ENCODE measurements at regions not wholly inside any gene's neighbourhood (a gene's known extent, or its start where the extent isn't known, plus 50 kb on each side); places are given as distances from the start of the nearest gene placed in this dataset.

DNA sequence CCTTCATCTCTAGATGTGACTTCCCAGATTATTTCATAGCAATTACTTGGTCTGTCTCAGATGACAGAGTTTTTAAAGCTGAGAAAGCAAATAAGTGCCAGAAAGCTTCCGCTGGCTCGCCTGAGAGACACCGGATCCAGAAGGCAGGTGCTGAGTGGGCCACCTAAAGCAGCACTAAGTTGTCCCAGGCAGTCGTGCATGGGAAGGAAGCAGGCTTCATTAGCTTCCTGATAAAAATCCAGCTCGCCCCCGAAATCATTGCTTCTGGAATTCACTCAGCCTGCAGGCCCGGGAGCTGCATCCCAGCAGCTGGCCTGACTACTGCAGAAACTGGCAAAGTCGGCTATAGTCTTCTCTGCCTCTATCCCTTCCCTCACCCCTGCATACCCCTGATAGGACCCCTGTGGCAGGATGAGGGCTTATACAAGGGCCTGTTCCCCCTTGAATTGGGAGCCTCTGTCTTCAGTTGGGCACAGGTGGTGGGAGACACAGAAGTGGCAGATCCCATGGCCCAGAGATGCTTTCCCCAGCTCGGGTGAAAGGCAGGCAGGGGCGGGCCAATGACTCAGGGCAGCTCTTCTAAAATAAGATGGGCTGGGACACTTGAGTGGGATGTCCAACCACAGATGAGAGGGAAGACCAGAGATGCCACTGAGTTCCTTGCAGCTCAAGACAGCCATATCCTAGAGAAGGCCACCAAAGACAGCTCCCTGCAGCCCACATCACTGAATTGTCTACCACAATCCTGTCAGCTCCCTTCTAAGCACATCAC is 262.4 kb upstream of the PKDCC start:
- H3K4me1 ChIP-seq, result no peaks in the 10 kb centered on the region
- H3K4me3 ChIP-seq, result no peak overlapping the region
- DNase-seq (ENCODE audit: low read depth in 1 of 2, low spot score in 1 of 2) (no peak), ATAC-seq (no peak), FAIRE-seq (no peak)
- TF ChIP-seq ESRRA (IDR thresholded peaks at IDR 0.05; ENCODE audit: borderline replicate concordance, low read length), result no peak
- no peak for TF ChIP-seq CHD4 (IDR thresholded peaks at IDR 0.05; ENCODE audit: borderline replicate concordance)
- no peak for TF ChIP-seq SREBF2 (IDR thresholded peaks at IDR 0.05)
- TF ChIP-seq MAFK (IDR thresholded peaks at IDR 0.05; ENCODE audit: partially characterized antibody), result no peak
- no peak for TF ChIP-seq CEBPB (IDR thresholded peaks at IDR 0.05)
- no peak for TF ChIP-seq FOXS1 (CRISPR knock-in tag; IDR thresholded peaks at IDR 0.05)
- no peak for TF ChIP-seq CHD2 (IDR thresholded peaks at IDR 0.05; ENCODE audit: low read length, partially characterized antibody)
- no peak for TF ChIP-seq KDM5A (IDR thresholded peaks at IDR 0.05)
- TF ChIP-seq CBX2 (IDR thresholded peaks at IDR 0.05; ENCODE audit: borderline replicate concordance, low read depth), result no peak
- TF ChIP-seq KDM1A (IDR thresholded peaks at IDR 0.05; ENCODE audit: low read depth), result no peak
- no peak for TF ChIP-seq NR3C1 (IDR thresholded peaks at IDR 0.05)
- ChIA-PET POLR2A (no interaction called here), CTCF (interaction anchor here (0.9 to 2.3 kb wide), 2 partner anchors 301 to 1872 kb away, joined by 3 to 7 read pairs; no protein-coding TSS in a partner anchor)
- H3K27ac ChIP-seq, result no peak overlapping the region
- 0 out of 3 replicates have a peak, but pooled peaks cover 3% of the 10 kb centered on the region for H3K9me3 ChIP-seq
- H3K4me2 ChIP-seq, result no peak overlapping the region
- 50% methylated on average over 10 of the region's 10 CpGs for WGBS (ENCODE audit: missing lambda C conversion rate)

DNA sequence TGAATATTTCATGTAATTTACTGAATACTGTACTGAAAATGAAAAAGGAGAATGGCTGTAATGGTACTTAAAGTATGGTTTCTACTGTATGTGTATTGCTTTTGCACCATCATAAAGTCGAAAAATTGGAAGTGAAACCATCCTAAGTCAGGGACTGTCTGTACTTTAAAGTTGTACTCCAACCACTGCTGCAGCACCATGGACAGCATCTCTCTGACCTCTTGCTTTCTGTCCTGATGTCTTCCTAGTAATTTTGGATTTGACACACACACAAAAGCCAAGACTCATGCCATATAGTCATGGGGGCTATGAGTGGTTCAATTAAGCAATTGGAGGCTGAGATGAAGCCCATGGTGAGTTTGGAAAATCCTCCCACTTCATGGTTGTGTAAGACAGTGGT is 256.3 kb upstream of the PKDCC start:
- no peaks in the 10 kb centered on the region for H3K4me1 ChIP-seq
- ChIA-PET CTCF (no interaction called here), POLR2A (no interaction called here)
- TF ChIP-seq, protein P1, sequence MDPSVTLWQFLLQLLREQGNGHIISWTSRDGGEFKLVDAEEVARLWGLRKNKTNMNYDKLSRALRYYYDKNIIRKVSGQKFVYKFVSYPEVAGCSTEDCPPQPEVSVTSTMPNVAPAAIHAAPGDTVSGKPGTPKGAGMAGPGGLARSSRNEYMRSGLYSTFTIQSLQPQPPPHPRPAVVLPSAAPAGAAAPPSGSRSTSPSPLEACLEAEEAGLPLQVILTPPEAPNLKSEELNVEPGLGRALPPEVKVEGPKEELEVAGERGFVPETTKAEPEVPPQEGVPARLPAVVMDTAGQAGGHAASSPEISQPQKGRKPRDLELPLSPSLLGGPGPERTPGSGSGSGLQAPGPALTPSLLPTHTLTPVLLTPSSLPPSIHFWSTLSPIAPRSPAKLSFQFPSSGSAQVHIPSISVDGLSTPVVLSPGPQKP (IDR thresholded peaks at IDR 0.05; ENCODE audit: low read depth, low read length), result no peak
- TF ChIP-seq, protein P2, sequence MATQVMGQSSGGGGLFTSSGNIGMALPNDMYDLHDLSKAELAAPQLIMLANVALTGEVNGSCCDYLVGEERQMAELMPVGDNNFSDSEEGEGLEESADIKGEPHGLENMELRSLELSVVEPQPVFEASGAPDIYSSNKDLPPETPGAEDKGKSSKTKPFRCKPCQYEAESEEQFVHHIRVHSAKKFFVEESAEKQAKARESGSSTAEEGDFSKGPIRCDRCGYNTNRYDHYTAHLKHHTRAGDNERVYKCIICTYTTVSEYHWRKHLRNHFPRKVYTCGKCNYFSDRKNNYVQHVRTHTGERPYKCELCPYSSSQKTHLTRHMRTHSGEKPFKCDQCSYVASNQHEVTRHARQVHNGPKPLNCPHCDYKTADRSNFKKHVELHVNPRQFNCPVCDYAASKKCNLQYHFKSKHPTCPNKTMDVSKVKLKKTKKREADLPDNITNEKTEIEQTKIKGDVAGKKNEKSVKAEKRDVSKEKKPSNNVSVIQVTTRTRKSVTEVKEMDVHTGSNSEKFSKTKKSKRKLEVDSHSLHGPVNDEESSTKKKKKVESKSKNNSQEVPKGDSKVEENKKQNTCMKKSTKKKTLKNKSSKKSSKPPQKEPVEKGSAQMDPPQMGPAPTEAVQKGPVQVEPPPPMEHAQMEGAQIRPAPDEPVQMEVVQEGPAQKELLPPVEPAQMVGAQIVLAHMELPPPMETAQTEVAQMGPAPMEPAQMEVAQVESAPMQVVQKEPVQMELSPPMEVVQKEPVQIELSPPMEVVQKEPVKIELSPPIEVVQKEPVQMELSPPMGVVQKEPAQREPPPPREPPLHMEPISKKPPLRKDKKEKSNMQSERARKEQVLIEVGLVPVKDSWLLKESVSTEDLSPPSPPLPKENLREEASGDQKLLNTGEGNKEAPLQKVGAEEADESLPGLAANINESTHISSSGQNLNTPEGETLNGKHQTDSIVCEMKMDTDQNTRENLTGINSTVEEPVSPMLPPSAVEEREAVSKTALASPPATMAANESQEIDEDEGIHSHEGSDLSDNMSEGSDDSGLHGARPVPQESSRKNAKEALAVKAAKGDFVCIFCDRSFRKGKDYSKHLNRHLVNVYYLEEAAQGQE (IDR thresholded peaks at IDR 0.05), result peak; percentile 99
- TF ChIP-seq HOXB13 (CRISPR knock-in tag; IDR thresholded peaks at IDR 0.05; ENCODE audit: low read depth) (no peak), ZC3H11A (IDR thresholded peaks at IDR 0.05) (no peak), FOSL2 (IDR thresholded peaks at IDR 0.05) (no peak), FOSL2 (CRISPR knock-in tag; IDR thresholded peaks at IDR 0.05) (no peak), CHD4 (IDR thresholded peaks at IDR 0.05; ENCODE audit: borderline replicate concordance) (no peak), ESRRA (IDR thresholded peaks at IDR 0.05; ENCODE audit: borderline replicate concordance, low read length) (no peak), TP53 (CRISPR knock-in tag; IDR thresholded peaks at IDR 0.05) (no peak), FOSB (CRISPR knock-in tag; IDR thresholded peaks at IDR 0.05) (no peak), EHMT2 (IDR thresholded peaks at IDR 0.05; ENCODE audit: low read depth) (peak; percentile 99), KDM1A (IDR thresholded peaks at IDR 0.05; ENCODE audit: low read depth) (no peak)
- no peak overlapping the region for H3K4me3 ChIP-seq
- ATAC-seq (peak in 1 of 2 experiments; percentile 50; a peak in 2 of 6 replicates), FAIRE-seq (peak; percentile 23), DNase-seq (ENCODE audit: low read depth in 1 of 2, low spot score in 1 of 2) (peak in 1 of 2 experiments; percentile 38)
- H3K9me3 ChIP-seq, result 0 out of 3 replicates have a peak, but pooled peaks cover 3% of the 10 kb centered on the region
- no peak overlapping the region for H3K27ac ChIP-seq
- H3K4me2 ChIP-seq, result no peak overlapping the region
- WGBS (ENCODE audit: missing lambda C conversion rate), result 0% methylated on average over 1 of the region's 1 CpG

Measured in A549 (cell line).